IMR-90 (cell line): ENCODE measurements at regions not wholly inside any gene's neighbourhood (a gene's known extent, or its start where the extent isn't known, plus 50 kb on each side); places are given as distances from the start of the nearest gene placed in this dataset.

Experiments
- ATAC-seq: fragments of 200-7000 bp; cut with Tn5 transposase; 2 replicates; pipeline ENCODE4 v1.9.1; 2020; ENCODE audit warnings: low read depth, mild to moderate bottlenecking, moderate library complexity
- BruUV-seq: library from RNA; stranded (reverse); fragments of 400-500 nt; replicated peaks from 2 replicates; lab custom pipeline; 2021; lab: Mats Ljungman, UMichigan
- CTCF ChIA-PET: fragments of 300-600 bp; formaldehyde crosslinking; extraction: SDS; loops from one replicate; lab custom pipeline; 2021; ENCODE audit warnings: antibody characterized with exemption; lab: Yijun Ruan, JAX
- POLR2A ChIA-PET: fragments of 300-600 bp; sonication (Branson Sonifier 250); formaldehyde crosslinking; loops from one replicate; lab custom pipeline; 2022; ENCODE audit warnings: antibody characterized with exemption; ENCODE audit not compliant: unreplicated experiment; lab: Charles Lee
- DNase-seq: peaks from one replicate; pipeline ENCODE4 v3.0.0; 2013
- H2AFZ ChIP-seq: replicated peaks from 2 replicates; pipeline ENCODE3; 2013; ENCODE audit warnings: low read length, mild to moderate bottlenecking; ENCODE audit not compliant: poor library complexity
- H2AK5ac ChIP-seq: 2 replicates; pipeline ENCODE4 v1.6.1; 2013; ENCODE audit warnings: low read depth, low read length, inconsistent platforms
- H2AK9ac ChIP-seq: replicated peaks from 2 replicates; pipeline ENCODE3; 2013; ENCODE audit warnings: mild to moderate bottlenecking, low read depth, low read length, moderate library complexity; ENCODE audit not compliant: poor library complexity
- H2BK120ac ChIP-seq: 2 replicates; pipeline ENCODE4 v1.6.1; 2013; ENCODE audit warnings: low read depth, low read length, inconsistent platforms
- H2BK15ac ChIP-seq: 3 replicates; pipeline ENCODE4 v1.6.1; 2013; ENCODE audit warnings: low read depth, low read length, inconsistent platforms
- H2BK20ac ChIP-seq: 2 replicates; pipeline ENCODE4 v1.6.1; 2013; ENCODE audit warnings: low read depth, mild to moderate bottlenecking, inconsistent platforms, low read length, moderate library complexity
- H2BK5ac ChIP-seq: 2 replicates; pipeline ENCODE4 v1.6.1; 2013; ENCODE audit warnings: mild to moderate bottlenecking, low read depth, low read length, inconsistent platforms; ENCODE audit not compliant: poor library complexity, severe bottlenecking
- H3K14ac ChIP-seq: replicated peaks from 2 replicates; pipeline ENCODE4 v1.6.1; 2013; ENCODE audit warnings: low read depth, low read length, inconsistent platforms
- H3K18ac ChIP-seq: 2 replicates; pipeline ENCODE4 v1.6.1; 2013; ENCODE audit warnings: low read depth, low read length, control low read depth
- H3K23ac ChIP-seq: 2 replicates; pipeline ENCODE4 v1.6.1; 2013; ENCODE audit warnings: low read depth, low read length, inconsistent platforms
- H3K27ac ChIP-seq: 2 replicates; pipeline ENCODE4 v1.5.1; 2013; ENCODE audit warnings: mild to moderate bottlenecking, control low read depth, low read length; ENCODE audit not compliant: insufficient read depth
- H3K27me3 ChIP-seq: 2 replicates; pipeline ENCODE4 v1.6.1; 2013; ENCODE audit warnings: low read length; ENCODE audit not compliant: control insufficient read depth, insufficient read depth
- H3K36me3 ChIP-seq: 2 replicates; pipeline ENCODE4 v1.6.1; 2013; ENCODE audit warnings: low read length, mixed read lengths; ENCODE audit not compliant: control insufficient read depth, insufficient read depth
- H3K4ac ChIP-seq: 2 replicates; pipeline ENCODE4 v1.6.1; 2013; ENCODE audit warnings: low read depth, low read length, inconsistent platforms
- H3K4me1 ChIP-seq: 2 replicates; pipeline ENCODE4 v1.6.1; 2013; ENCODE audit warnings: low read length, mixed read lengths; ENCODE audit not compliant: control insufficient read depth, insufficient read depth
- H3K4me2 ChIP-seq: 2 replicates; pipeline ENCODE4 v1.6.1; 2013; ENCODE audit warnings: low read depth, mild to moderate bottlenecking, control low read depth, low read length, moderate library complexity
- H3K4me3 ChIP-seq: 2 replicates; pipeline ENCODE4 v1.5.1; 2013; ENCODE audit warnings: low read depth, mild to moderate bottlenecking, control low read depth, low read length, moderate library complexity; ENCODE audit not compliant: insufficient read depth
- H3K56ac ChIP-seq: 2 replicates; pipeline ENCODE4 v1.6.1; 2013; ENCODE audit warnings: low read length, inconsistent platforms; ENCODE audit not compliant: insufficient read depth; ENCODE audit errors: extremely low read depth
- H3K79me1 ChIP-seq, 2 experiments: 2 replicates each; pipeline ENCODE4 v1.6.1; 2013; ENCODE audit warnings: low read length in 2 of 2, inconsistent platforms in 1 of 2, low read depth in 1 of 2
- H3K9ac ChIP-seq: 2 replicates; pipeline ENCODE4 v1.6.1; 2013; ENCODE audit warnings: low read depth, low read length, control low read depth
- H3K9me1 ChIP-seq: 2 replicates; pipeline ENCODE4 v1.6.1; 2013; ENCODE audit warnings: low read length, inconsistent platforms; ENCODE audit not compliant: insufficient read depth
- H3K9me3 ChIP-seq: 2 replicates; pipeline ENCODE4 v1.6.1; 2013; ENCODE audit warnings: low read length; ENCODE audit not compliant: control insufficient read depth, insufficient read depth
- H4K20me1 ChIP-seq: 2 replicates; pipeline ENCODE4 v1.6.1; 2013; ENCODE audit warnings: low read length, inconsistent platforms; ENCODE audit not compliant: insufficient read depth
- H4K5ac ChIP-seq: 2 replicates; pipeline ENCODE4 v1.6.1; 2013; ENCODE audit warnings: mild to moderate bottlenecking, low read depth, low read length, control low read depth
- H4K8ac ChIP-seq, 2 experiments: 2 replicates each; pipeline ENCODE4 v1.6.1; 2013; ENCODE audit warnings: low read depth in 2 of 2, low read length in 2 of 2, control low read depth in 1 of 2, inconsistent platforms in 1 of 2
- H4K91ac ChIP-seq: 2 replicates; pipeline ENCODE4 v1.6.1; 2013; ENCODE audit warnings: low read depth, low read length, inconsistent platforms; ENCODE audit not compliant: insufficient read depth
- BHLHE40 ChIP-seq: fragments of 150-350 bp; IDR thresholded peaks from 2 replicates; pipeline ENCODE4 v1.6.1; 2016; ENCODE audit warnings: mild to moderate bottlenecking, low read depth, low read length
- CEBPB ChIP-seq: IDR thresholded peaks from 2 replicates; pipeline ENCODE4 v1.6.1; 2012; ENCODE audit warnings: low read depth, low read length, improper control_type of control experiment
- CHD1 ChIP-seq: IDR thresholded peaks from 2 replicates; pipeline ENCODE4 v1.6.1; 2012; ENCODE audit warnings: low read depth, low read length, improper control_type of control experiment
- FOS ChIP-seq: fragments of 150-350 bp; IDR thresholded peaks from 2 replicates; pipeline ENCODE4 v1.6.1; 2016; ENCODE audit warnings: low read depth, low read length
- MAFK ChIP-seq: IDR thresholded peaks from 2 replicates; pipeline ENCODE4 v1.6.1; 2012; ENCODE audit warnings: low read depth, low read length, improper control_type of control experiment
- MAZ ChIP-seq: IDR thresholded peaks from 2 replicates; pipeline ENCODE4 v1.6.1; 2012; ENCODE audit warnings: low read depth, mild to moderate bottlenecking, low read length, improper control_type of control experiment, moderate library complexity, borderline replicate concordance
- MXI1 ChIP-seq: IDR thresholded peaks from 2 replicates; pipeline ENCODE4 v1.6.1; 2012; ENCODE audit warnings: low read depth, mild to moderate bottlenecking, low read length, moderate library complexity, borderline replicate concordance
- NFE2L2 ChIP-seq: fragments of 150-350 bp; IDR thresholded peaks from 2 replicates; pipeline ENCODE4 v1.6.1; 2016; ENCODE audit warnings: low read depth, mild to moderate bottlenecking, low read length
- POLR2A ChIP-seq: IDR thresholded peaks from 2 replicates; pipeline ENCODE4 v1.6.1; 2012; ENCODE audit warnings: mild to moderate bottlenecking, low read depth, low read length
- RAD21 ChIP-seq: IDR thresholded peaks from 2 replicates; pipeline ENCODE4 v1.6.1; 2012; ENCODE audit warnings: low read length, improper control_type of control experiment
- RCOR1 ChIP-seq: IDR thresholded peaks from 2 replicates; pipeline ENCODE4 v1.6.1; 2012; ENCODE audit warnings: mild to moderate bottlenecking, low read length, improper control_type of control experiment; ENCODE audit not compliant: insufficient replicate concordance
- RFX5 ChIP-seq: IDR thresholded peaks from 2 replicates; pipeline ENCODE4 v1.8.0; 2012; ENCODE audit warnings: low read depth, mild to moderate bottlenecking, low read length, moderate library complexity
- SMC3 ChIP-seq: fragments of 150-350 bp; IDR thresholded peaks from 2 replicates; pipeline ENCODE4 v1.6.1; 2016; ENCODE audit warnings: low read depth, mild to moderate bottlenecking, antibody characterized with exemption, low read length, moderate library complexity
- WGBS, 2 experiments: methylation state at CpG; one replicate each; pipeline versions ENCODE4 v1.1.5 to v1.1.7; 2013; ENCODE audit warnings: missing lambda C conversion rate in 2 of 2; ENCODE audit not compliant: insufficient read length in 1 of 2; ENCODE audit errors: extremely low coverage in 2 of 2; 5-methylcytosine and 5-hydroxymethylcytosine counted together
- dilution Hi-C: fragments of 300-500 bp; cut with HindIII; formaldehyde crosslinking; loops from one replicate; pipeline ENCODE4 v1.14.3; 2018; ENCODE audit warnings: low sequenced_read_pairs; ENCODE audit not compliant: unreplicated experiment
- in situ Hi-C: fragments of 300-500 bp; cut with MboI; formaldehyde crosslinking; loops from 3 replicates; pipeline ENCODE4 v1.14.3; 2019; ENCODE audit warnings: low sequenced_read_pairs, inconsistent platforms, mixed read lengths
- intact Hi-C: fragments of 100-400 bp; cut with micrococcal nuclease; formaldehyde crosslinking; loops from 2 replicates; pipeline ENCODE4 v1.10.0; 2022
- TF ChIP-seq, protein P1 (sequence below): conservative IDR thresholded peaks from 2 replicates; pipeline ENCODE4 v1.5.1; 2012; ENCODE audit warnings: mild to moderate bottlenecking, low read depth, low read length, improper control_type of control experiment
- TF ChIP-seq, protein P2 (sequence below): fragments of 150-350 bp; IDR thresholded peaks from 2 replicates; pipeline ENCODE4 v1.6.1; 2016; ENCODE audit warnings: low read depth, mild to moderate bottlenecking, low read length, moderate library complexity, borderline replicate concordance
- TF ChIP-seq, protein P3 (sequence below): fragments of 150-350 bp; IDR thresholded peaks from 2 replicates; pipeline ENCODE4 v1.6.1; 2017; ENCODE audit warnings: mild to moderate bottlenecking, antibody characterized with exemption, low read length, low read depth

DNA sequence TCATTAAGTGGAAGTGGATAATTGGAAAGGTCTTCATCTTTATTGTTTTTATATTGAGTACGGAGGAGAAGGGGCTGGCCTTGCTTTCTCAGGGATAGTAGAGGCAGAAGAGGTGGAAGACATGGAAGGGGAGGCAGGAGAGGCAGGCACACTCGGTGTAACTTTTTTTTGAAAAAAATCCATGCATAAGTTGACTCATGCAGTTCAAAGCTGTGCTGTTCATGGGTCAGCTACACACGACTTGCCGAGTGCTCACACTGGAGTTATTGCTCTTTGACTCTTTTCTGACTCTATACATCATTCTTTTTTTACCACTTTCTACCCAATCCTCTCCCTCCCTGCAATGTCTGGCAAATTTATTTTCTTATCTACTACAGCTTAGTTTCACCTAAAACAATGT is 158.3 kb upstream of the AADAT start:
- Histone ChIP-seq H4K20me1 (no peaks in the 10 kb centered on the region), H3K9ac (no peak overlapping the region), H2BK120ac (no peak overlapping the region), H3K18ac (no peak overlapping the region), H3K36me3 (no peaks in the 10 kb centered on the region), H3K56ac (no peak overlapping the region), H3K27ac (no peak overlapping the region), H4K91ac (no peak overlapping the region), H3K79me1 (no peaks in the 10 kb centered on the region), H3K4ac (no peak overlapping the region), H4K5ac (no peak overlapping the region), H3K27me3 (no peaks in the 10 kb centered on the region), H3K9me3 (peaks cover 8% of the 10 kb centered on the region; the same call in 1 of the 2 replicates), H3K4me1 (no peaks in the 10 kb centered on the region), H3K4me2 (no peak overlapping the region), H3K23ac (no peak overlapping the region), H2BK20ac (no peak overlapping the region), H2BK5ac (no peak overlapping the region), H2AFZ (no peak overlapping the region), H2AK5ac (no peak overlapping the region), H3K9me1 (no peaks in the 10 kb centered on the region), H2BK15ac (no peak overlapping the region), H4K8ac (no peak overlapping the region), H3K14ac (no peak overlapping the region), H2AK9ac (no peak overlapping the region), H3K4me3 (no peak overlapping the region)
- no peak for DNase-seq
- CTCF ChIA-PET = no interaction called here
- WGBS, 2 experiments = 0% methylated on average over 3 of the region's 4 CpGs; no CpG with 5 or more reads in 1 of the 2 experiments
- dilution Hi-C loops = no loop called here
- BruUV-seq = no TSS peak
- POLR2A ChIA-PET = no interaction called here
- in situ Hi-C loops = no loop called here
- intact Hi-C loops = no loop called here
- ATAC-seq = no peak
- TF ChIP-seq RAD21 = no peak
- no peak for TF ChIP-seq MAFK
- TF ChIP-seq RCOR1 = no peak
- TF ChIP-seq POLR2A = no peak
- TF ChIP-seq, protein P1, sequence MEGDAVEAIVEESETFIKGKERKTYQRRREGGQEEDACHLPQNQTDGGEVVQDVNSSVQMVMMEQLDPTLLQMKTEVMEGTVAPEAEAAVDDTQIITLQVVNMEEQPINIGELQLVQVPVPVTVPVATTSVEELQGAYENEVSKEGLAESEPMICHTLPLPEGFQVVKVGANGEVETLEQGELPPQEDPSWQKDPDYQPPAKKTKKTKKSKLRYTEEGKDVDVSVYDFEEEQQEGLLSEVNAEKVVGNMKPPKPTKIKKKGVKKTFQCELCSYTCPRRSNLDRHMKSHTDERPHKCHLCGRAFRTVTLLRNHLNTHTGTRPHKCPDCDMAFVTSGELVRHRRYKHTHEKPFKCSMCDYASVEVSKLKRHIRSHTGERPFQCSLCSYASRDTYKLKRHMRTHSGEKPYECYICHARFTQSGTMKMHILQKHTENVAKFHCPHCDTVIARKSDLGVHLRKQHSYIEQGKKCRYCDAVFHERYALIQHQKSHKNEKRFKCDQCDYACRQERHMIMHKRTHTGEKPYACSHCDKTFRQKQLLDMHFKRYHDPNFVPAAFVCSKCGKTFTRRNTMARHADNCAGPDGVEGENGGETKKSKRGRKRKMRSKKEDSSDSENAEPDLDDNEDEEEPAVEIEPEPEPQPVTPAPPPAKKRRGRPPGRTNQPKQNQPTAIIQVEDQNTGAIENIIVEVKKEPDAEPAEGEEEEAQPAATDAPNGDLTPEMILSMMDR = no peak
- TF ChIP-seq SMC3 = no peak
- TF ChIP-seq, protein P2, sequence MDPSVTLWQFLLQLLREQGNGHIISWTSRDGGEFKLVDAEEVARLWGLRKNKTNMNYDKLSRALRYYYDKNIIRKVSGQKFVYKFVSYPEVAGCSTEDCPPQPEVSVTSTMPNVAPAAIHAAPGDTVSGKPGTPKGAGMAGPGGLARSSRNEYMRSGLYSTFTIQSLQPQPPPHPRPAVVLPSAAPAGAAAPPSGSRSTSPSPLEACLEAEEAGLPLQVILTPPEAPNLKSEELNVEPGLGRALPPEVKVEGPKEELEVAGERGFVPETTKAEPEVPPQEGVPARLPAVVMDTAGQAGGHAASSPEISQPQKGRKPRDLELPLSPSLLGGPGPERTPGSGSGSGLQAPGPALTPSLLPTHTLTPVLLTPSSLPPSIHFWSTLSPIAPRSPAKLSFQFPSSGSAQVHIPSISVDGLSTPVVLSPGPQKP = no peak
- TF ChIP-seq BHLHE40 = no peak
- no peak for TF ChIP-seq MXI1
- TF ChIP-seq, protein P3, sequence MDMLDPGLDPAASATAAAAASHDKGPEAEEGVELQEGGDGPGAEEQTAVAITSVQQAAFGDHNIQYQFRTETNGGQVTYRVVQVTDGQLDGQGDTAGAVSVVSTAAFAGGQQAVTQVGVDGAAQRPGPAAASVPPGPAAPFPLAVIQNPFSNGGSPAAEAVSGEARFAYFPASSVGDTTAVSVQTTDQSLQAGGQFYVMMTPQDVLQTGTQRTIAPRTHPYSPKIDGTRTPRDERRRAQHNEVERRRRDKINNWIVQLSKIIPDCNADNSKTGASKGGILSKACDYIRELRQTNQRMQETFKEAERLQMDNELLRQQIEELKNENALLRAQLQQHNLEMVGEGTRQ = no peak
- TF ChIP-seq CEBPB = no peak
- TF ChIP-seq MAZ = no peak
- no peak for TF ChIP-seq RFX5
- no peak for TF ChIP-seq FOS
- no peak for TF ChIP-seq NFE2L2
- TF ChIP-seq CHD1 = no peak
